GM21786 (cell line): ENCODE measurements at regions not wholly inside any gene's neighbourhood (a gene's known extent, or its start where the extent isn't known, plus 50 kb on each side); places are given as distances from the start of the nearest gene placed in this dataset.
"Not testable (repeated sequence)": the region's sequence is repeated elsewhere in the genome, so short reads cannot be mapped to it uniquely, and the experiment has no call there.

Experiments used
- ATAC-seq: cut with Tn5 transposase; IDR thresholded peaks from one replicate; pipeline ENCODE4 v1.9.1; 2021; ENCODE audit not compliant: unreplicated experiment

GRCh38 chr3:27779176-27779575 lies 57.1 kb upstream of the EOMES start:
- ATAC-seq: no peak

DNA sequence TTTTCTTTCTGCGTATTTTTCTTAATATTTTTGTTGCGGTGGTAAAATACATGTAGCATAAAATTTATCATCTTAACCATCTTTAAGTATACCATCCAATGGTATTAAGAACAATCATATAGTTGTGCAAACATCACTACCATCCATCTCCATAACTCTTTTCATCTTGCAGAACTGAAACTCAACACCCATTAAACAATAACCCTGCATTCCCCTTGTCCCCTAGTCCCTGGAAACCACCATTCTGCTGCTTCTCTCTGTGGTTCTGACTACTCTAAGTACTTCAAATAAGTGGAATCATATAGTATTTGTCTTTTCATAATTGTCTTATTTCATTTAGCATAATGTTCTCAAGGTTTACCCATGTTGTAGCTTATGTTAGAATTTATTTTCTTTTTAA lies 67.3 kb upstream of the EOMES start:
- ATAC-seq: no peak

- no peak for ATAC-seq
Observed at GRCh38 chr3:27791956-27792355, 69.8 kb upstream of the EOMES start.

DNA sequence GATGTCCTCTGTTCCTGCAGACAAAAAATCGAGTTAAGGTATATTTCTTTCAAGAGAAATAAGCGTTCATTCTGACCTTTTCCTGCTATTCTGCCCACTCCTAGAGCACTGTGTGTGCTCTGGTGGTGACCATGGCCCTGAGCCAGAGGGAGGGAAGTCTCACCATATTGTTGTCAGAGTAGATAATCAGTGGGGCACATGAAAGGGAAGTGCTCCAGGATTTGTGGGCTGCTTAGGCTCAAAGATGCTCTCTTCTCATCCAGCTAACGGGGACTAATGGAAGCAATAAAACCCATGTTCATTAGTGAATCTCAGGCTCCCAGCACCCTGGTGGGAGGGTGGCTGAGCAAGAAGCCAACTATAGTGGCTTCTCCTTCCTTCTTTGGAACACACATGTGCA lies 70.7 kb upstream of the EOMES start:
- no peak for ATAC-seq

DNA sequence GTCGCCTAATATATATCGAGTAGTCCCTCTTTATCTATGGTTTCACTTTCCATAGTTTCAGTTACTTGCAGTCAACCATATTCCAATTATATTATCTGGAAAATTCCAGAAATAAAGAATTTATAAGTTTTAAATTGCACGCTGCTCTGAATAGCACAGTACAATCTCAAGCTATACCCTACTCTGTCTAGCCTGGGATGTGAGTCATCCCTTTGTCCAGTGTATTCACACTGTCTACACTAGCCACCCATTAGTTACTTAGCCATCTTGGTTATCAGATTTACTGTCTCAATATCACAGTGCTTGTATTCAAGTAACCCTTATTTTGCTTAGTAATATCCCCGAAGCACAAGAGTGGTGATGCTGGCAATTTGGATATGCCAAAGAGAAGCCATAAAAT lies 72.1 kb upstream of the EOMES start:
- ATAC-seq: no peak

GRCh38 chr3:27796365-27796875 lies 74.3 kb upstream of the EOMES start:
- ATAC-seq: no peak

- ATAC-seq: no peak
Observed at GRCh38 chr3:27797773-27798172, 75.7 kb upstream of the EOMES start.

DNA sequence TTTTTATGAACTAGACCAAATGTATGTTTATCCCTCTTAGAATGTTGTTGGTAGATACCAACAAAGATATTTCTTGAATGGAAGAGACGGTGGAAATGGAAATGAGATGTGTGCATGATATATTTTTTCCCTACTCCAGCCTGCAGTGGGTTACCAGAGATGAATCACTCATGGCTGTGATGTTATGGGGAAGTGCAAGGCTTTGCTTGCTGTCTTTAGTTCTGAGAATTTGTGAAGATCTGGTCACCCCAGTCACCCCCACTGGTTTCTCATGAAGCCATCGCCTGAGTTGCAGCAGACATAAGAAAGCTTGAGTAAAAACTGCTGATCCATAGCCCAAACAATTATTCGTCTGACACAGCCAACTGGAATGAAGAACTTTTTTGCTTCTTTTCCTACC lies 78.1 kb upstream of the EOMES start:
- no peak for ATAC-seq

DNA sequence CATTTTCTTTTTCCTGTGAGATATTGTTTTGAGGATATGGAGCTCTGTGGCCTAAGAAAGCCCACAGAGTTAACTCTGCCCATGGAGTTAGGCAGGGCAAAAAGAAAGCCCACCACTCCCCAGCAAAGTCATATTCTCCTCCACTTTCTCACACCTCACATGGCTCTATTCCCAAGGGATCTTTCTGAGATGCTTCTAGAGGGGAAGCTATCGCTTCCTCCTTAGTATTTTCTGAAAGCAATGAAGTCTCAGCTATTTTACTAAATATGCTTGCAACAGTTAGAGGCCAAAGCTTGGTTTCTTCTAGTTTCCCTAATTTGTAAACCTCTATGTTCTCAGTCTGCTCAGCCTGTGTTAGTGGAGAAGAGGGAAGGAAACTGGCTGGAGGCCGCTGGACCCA lies 80.3 kb upstream of the EOMES start:
- ATAC-seq: no peak

DNA sequence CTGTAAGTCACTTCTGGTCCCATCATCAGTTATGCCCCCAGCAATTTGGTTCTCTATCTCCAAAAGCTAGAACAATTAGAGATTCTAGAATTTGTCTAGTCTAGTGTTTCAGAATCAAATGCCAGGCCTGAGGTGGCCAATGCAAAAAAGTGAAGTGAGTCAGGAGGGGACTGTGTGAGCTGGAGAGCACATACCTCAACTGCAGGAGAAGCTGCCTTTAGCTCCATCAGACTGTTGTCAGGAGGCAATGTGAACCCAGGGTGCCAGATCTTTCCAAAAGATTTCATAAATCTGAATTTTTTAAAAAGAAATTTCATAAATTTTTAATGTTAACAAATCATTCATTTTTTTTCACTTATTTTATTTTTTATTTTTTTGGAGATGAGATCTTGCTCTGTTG lies 80.7 kb upstream of the EOMES start:
- ATAC-seq: no peak

DNA sequence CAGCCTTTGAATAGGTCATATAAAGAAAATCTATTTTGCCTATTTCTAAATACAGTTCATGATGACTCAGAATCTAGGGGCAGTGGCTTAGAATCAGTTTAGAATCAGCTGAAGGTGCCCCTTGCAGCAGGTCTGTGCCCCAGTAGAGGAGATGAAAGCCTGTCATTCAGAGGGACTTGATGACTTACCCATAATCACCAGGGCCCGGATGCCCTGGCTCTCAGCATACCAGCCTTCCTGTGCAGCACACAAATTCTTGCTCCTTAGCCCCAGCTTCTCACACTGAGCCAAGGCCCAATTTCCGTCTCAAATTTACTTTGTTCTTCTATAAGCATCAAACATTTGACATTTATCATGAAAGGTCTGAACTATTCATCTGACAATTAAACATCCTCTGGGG lies 83.2 kb upstream of the EOMES start:
- no peak for ATAC-seq

GRCh38 chr3:27813255-27813654 lies 91.1 kb upstream of the EOMES start:
- ATAC-seq: no peak

DNA sequence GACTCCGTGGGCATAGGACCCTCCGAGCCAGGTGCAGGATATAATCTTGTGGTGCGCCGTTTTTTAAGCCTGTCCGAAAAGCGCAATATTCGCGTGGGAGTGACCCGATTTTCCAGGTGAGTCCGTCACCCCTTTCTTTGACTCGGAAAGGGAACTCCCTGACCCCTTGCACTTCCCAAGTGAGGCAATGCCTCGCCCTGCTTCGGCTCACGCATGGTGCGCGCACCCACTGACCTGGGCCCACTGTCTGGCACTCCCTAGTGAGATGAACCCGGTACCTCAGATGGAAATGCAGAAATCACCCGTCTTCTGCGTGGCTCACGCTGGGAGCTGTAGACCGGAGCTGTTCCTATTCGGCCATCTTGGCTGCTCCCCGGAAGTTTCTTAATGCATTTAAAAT lies 99.5 kb upstream of the EOMES start:
- not testable (repeated sequence) for ATAC-seq

- ATAC-seq: no peak
Observed at GRCh38 chr3:27824312-27825200, 102.4 kb upstream of the EOMES start.

DNA sequence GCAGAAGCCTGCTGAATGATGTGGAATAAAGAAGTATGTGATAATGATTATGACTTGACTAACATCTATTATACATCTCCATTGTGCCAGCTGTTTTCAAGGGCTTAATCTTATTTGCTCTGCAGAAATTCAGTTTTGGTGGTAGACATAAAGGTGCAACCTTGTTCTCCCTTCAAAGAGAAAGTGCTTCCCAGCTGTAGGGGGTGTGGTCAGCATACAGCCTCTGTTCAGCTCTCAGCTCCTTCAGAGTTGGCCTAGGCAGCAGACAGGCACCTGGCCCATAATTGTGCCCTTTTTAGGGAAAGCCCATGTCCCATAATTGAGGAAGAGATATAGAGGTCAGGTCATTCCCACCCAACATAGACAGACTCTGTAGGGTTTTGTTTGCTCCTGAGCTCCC lies 104.3 kb upstream of the EOMES start:
- no peak for ATAC-seq

DNA sequence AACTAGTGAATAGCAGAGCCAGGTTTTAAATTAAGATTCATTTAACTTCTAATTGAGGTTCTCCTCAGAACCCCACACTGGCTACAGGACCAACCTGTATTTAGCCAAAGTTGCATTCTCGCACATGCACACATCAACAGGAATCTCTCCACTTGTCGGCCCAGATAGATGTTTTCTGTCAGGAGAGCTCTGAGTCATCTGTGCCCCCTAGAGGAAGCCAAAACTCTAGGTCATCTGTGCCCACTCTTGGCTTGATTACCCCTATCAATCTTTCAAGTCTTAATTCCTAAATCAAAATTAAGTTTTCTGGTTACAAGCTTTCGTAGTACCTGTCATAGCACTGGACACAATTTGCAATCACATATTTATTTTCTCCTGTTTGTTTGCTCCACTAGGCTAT lies 104.9 kb upstream of the EOMES start:
- no peak for ATAC-seq

DNA sequence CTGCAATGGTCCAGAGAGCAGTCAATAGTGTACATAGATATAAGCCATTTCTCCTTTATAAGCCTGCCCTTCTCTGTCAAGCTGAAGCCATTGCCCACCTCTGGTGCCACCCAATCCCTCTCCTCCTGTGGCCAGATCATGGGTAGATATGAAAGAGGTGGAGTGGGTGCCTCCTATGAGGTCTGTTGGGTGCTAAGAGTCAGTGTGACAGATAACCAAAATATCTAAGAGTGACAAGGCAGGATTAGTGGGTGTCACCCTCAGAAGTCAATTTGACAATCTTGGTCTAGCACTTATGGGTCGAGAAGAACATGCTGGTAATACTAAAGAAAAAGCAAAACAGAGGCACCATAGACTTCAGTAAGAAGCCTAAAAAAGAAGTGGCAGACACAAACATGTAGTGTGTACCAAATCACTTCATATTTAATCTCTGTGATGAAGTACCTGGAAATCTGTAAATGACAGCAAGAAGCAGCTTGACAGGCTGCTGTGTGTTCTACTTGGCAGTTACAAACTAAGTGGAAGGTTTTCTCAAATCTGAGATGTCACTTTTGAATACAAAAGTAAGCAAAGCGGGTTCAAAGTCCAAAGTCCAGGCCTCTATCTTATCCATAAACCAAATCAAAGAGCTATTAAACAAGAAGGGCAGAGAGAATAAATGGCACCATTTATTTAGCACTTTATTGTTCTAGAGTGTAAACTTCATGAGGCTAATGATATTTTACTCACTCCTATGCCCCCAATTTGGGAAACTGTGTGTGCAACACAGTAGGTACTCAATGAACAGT lies 118.9 kb upstream of the EOMES start:
- ATAC-seq: no peak

- ATAC-seq: no peak
Observed at GRCh38 chr3:27844052-27844675, 122.0 kb upstream of the EOMES start.

DNA sequence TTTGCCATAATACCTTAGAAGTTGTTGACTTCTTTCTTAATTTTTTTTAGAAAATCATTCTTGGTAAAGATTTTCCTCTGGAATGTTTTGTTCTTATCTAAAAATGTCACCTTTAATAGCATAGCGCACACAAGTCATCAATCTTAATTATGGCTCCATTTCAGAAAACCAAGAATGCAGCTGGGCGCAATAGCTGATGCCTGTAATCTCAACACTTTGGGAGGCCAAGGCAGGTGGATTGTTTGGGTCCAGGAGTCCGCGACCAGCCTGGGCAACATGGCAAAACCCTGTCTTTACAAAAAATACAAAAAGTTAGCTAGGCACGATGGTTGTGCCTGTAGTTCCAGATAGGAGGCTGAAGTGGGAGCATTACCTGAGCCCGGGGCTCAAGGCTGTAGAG lies 125.6 kb upstream of the EOMES start:
- ATAC-seq: no peak

- ATAC-seq: no peak
Observed at GRCh38 chr3:27848826-27849225, 126.7 kb upstream of the EOMES start.

- no peak for ATAC-seq
Observed at GRCh38 chr3:27859821-27860220, 137.7 kb upstream of the EOMES start.
